WTC11 (cell line): ENCODE measurements at regions not wholly inside any gene's neighbourhood (a gene's known extent, or its start where the extent isn't known, plus 50 kb on each side); places are given as distances from the start of the nearest gene placed in this dataset.

Experiments used
- CBFB ChIP-seq: sonication (generic); formaldehyde crosslinking; IDR thresholded peaks from 2 replicates; pipeline ENCODE4 v1.8.1; 2022; ENCODE audit warnings: mild to moderate bottlenecking, low read depth, missing genetic modification reagents
- E2F4 ChIP-seq: sonication (generic); formaldehyde crosslinking; IDR thresholded peaks from 2 replicates; pipeline ENCODE4 v1.8.1; 2022; ENCODE audit warnings: low read depth, mild to moderate bottlenecking, moderate library complexity, missing genetic modification reagents, borderline replicate concordance
- FOXP1 ChIP-seq: sonication (generic); formaldehyde crosslinking; IDR thresholded peaks from 2 replicates; pipeline ENCODE4 v1.8.0; 2022; ENCODE audit warnings: missing genetic modification reagents, mild to moderate bottlenecking, moderate library complexity, borderline replicate concordance
- GABPB1 ChIP-seq: sonication (generic); formaldehyde crosslinking; IDR thresholded peaks from 2 replicates; pipeline ENCODE4 v1.8.1; 2023; ENCODE audit warnings: mild to moderate bottlenecking, missing genetic modification reagents
- GTF2I ChIP-seq: fragments of 250-450 bp; sonication (Bioruptor Pico); conservative IDR thresholded peaks from 2 replicates; pipeline ENCODE4 v1.4.0; 2021; ENCODE audit warnings: mild to moderate bottlenecking
- JAZF1 ChIP-seq: fragments of 250-450 bp; sonication (Bioruptor Pico); IDR thresholded peaks from 2 replicates; pipeline ENCODE4 v1.9.0; 2021; ENCODE audit warnings: moderate library complexity, mild to moderate bottlenecking, inconsistent platforms
- MAX ChIP-seq: sonication (generic); formaldehyde crosslinking; IDR thresholded peaks from 2 replicates; pipeline ENCODE4 v1.8.0; 2022; ENCODE audit warnings: mild to moderate bottlenecking, missing genetic modification reagents
- NFE2L1 ChIP-seq: sonication (generic); formaldehyde crosslinking; IDR thresholded peaks from 2 replicates; pipeline ENCODE4 v1.8.1; 2023; ENCODE audit warnings: missing genetic modification reagents
- NR1H2 ChIP-seq: sonication (generic); formaldehyde crosslinking; IDR thresholded peaks from 2 replicates; pipeline ENCODE4 v1.9.0; 2021; ENCODE audit warnings: mild to moderate bottlenecking, moderate library complexity, missing genetic modification reagents
- SMAD3 ChIP-seq: sonication (generic); formaldehyde crosslinking; IDR thresholded peaks from 2 replicates; pipeline ENCODE4 v1.8.0; 2022; ENCODE audit warnings: missing genetic modification reagents, mild to moderate bottlenecking, borderline replicate concordance
- TEAD4 ChIP-seq: sonication (generic); formaldehyde crosslinking; IDR thresholded peaks from 2 replicates; pipeline ENCODE4 v1.8.0; 2022; ENCODE audit warnings: mild to moderate bottlenecking, missing genetic modification reagents
- ZNF121 ChIP-seq: sonication (generic); formaldehyde crosslinking; IDR thresholded peaks from 2 replicates; pipeline ENCODE4 v1.8.0; 2023; ENCODE audit warnings: missing genetic modification reagents
- ZNF317 ChIP-seq: sonication (generic); formaldehyde crosslinking; IDR thresholded peaks from 2 replicates; pipeline ENCODE4 v1.8.1; 2023; ENCODE audit warnings: low read depth, mild to moderate bottlenecking, moderate library complexity, missing genetic modification reagents, borderline replicate concordance
- TF ChIP-seq, protein P1 (sequence below): fragments of 250-450 bp; sonication (Bioruptor Pico); IDR thresholded peaks from 2 replicates; pipeline ENCODE4 v1.9.0; 2021; ENCODE audit warnings: mild to moderate bottlenecking, borderline replicate concordance
- TF ChIP-seq, protein P2 (sequence below): fragments of 250-450 bp; sonication (Bioruptor Pico); IDR thresholded peaks from 2 replicates; pipeline ENCODE4 v1.9.0; 2021; ENCODE audit warnings: mild to moderate bottlenecking
- TF ChIP-seq, protein P3 (sequence below): fragments of 250-450 bp; sonication (Bioruptor Pico); IDR thresholded peaks from 2 replicates; pipeline ENCODE4 v2.1.2; 2022; ENCODE audit warnings: mild to moderate bottlenecking, moderate library complexity
- TF ChIP-seq, protein P4 (sequence below): sonication (generic); formaldehyde crosslinking; IDR thresholded peaks from 2 replicates; pipeline ENCODE4 v1.8.1; 2023; ENCODE audit warnings: mild to moderate bottlenecking, missing genetic modification reagents
- TF ChIP-seq, protein P5 (sequence below): sonication (generic); formaldehyde crosslinking; IDR thresholded peaks from 2 replicates; pipeline ENCODE4 v1.8.0; 2022; ENCODE audit warnings: mild to moderate bottlenecking, missing genetic modification reagents
- TF ChIP-seq, protein P6 (sequence below): sonication (generic); formaldehyde crosslinking; IDR thresholded peaks from 2 replicates; pipeline ENCODE4 v1.8.1; 2023; ENCODE audit warnings: mild to moderate bottlenecking, missing genetic modification reagents, moderate library complexity
- TF ChIP-seq, protein P7 (sequence below): sonication (generic); formaldehyde crosslinking; IDR thresholded peaks from 2 replicates; pipeline ENCODE4 v1.8.0; 2023; ENCODE audit warnings: missing genetic modification reagents, mild to moderate bottlenecking, borderline replicate concordance

DNA sequence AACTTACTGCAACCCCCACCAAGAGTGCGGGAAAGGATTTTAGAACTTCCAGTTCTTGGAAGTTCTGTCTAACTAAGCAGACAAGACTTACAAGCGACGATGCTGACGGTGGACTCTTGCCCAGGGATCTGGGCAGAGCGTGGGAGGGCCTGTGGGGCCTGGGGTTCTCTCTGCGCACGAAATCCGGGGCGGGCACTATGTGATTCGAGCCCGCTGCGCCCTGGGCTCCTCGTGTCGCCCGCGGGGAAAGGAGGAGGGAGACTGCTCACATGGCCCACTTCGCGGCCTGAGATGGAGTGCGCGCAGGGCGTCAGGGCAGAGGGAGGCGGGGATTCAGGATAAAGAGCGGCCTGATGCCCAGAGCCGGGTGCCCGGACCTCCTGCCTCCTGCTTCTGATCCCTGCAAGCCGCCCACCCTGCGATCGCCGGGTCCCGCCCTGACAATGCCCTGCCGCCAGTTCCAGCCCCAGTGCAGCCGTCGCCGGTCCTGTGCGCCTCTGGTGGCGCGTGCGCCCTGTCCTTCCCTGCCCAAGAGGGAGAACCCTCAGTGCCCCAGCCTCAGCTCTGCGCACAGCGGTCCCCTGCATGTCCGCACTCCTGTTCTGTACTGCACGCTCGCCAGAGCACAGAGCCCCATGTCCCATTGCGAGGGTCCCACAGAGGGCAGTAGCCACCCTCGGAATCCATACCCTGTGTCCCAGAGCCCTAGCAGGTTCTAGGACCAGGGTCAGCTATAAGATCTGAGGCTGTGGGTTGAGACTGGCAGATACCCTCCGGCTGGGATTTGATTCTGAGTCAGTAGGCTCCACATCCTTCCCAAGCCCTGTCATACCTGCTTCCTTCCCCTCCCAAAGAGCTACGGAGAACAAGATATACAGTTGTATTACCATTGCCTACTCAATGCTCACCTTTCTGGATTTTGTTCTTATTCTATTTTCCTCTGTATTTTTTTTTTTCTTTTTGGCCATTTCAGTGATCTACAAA is 99.4 kb upstream of the TMEM106B start (continued):
- TF ChIP-seq, protein P1, sequence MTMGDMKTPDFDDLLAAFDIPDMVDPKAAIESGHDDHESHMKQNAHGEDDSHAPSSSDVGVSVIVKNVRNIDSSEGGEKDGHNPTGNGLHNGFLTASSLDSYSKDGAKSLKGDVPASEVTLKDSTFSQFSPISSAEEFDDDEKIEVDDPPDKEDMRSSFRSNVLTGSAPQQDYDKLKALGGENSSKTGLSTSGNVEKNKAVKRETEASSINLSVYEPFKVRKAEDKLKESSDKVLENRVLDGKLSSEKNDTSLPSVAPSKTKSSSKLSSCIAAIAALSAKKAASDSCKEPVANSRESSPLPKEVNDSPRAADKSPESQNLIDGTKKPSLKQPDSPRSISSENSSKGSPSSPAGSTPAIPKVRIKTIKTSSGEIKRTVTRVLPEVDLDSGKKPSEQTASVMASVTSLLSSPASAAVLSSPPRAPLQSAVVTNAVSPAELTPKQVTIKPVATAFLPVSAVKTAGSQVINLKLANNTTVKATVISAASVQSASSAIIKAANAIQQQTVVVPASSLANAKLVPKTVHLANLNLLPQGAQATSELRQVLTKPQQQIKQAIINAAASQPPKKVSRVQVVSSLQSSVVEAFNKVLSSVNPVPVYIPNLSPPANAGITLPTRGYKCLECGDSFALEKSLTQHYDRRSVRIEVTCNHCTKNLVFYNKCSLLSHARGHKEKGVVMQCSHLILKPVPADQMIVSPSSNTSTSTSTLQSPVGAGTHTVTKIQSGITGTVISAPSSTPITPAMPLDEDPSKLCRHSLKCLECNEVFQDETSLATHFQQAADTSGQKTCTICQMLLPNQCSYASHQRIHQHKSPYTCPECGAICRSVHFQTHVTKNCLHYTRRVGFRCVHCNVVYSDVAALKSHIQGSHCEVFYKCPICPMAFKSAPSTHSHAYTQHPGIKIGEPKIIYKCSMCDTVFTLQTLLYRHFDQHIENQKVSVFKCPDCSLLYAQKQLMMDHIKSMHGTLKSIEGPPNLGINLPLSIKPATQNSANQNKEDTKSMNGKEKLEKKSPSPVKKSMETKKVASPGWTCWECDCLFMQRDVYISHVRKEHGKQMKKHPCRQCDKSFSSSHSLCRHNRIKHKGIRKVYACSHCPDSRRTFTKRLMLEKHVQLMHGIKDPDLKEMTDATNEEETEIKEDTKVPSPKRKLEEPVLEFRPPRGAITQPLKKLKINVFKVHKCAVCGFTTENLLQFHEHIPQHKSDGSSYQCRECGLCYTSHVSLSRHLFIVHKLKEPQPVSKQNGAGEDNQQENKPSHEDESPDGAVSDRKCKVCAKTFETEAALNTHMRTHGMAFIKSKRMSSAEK: no peak
- TF ChIP-seq, protein P2, sequence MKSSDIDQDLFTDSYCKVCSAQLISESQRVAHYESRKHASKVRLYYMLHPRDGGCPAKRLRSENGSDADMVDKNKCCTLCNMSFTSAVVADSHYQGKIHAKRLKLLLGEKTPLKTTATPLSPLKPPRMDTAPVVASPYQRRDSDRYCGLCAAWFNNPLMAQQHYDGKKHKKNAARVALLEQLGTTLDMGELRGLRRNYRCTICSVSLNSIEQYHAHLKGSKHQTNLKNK (CRISPR knock-in tag): no peak
- no peak for TF ChIP-seq GABPB1 (CRISPR knock-in tag)
- peak; percentile 93 for TF ChIP-seq MAX (CRISPR knock-in tag)
- no peak for TF ChIP-seq ZNF121 (CRISPR knock-in tag)
- no peak for TF ChIP-seq CBFB
- TF ChIP-seq, protein P3, sequence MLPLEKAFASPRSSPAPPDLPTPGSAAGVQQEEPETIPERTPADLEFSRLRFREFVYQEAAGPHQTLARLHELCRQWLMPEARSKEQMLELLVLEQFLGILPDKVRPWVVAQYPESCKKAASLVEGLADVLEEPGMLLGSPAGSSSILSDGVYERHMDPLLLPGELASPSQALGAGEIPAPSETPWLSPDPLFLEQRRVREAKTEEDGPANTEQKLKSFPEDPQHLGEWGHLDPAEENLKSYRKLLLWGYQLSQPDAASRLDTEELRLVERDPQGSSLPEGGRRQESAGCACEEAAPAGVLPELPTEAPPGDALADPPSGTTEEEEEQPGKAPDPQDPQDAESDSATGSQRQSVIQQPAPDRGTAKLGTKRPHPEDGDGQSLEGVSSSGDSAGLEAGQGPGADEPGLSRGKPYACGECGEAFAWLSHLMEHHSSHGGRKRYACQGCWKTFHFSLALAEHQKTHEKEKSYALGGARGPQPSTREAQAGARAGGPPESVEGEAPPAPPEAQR (CRISPR knock-in tag): no peak
- TF ChIP-seq NR1H2 (CRISPR knock-in tag): no peak
- TF ChIP-seq, protein P4, sequence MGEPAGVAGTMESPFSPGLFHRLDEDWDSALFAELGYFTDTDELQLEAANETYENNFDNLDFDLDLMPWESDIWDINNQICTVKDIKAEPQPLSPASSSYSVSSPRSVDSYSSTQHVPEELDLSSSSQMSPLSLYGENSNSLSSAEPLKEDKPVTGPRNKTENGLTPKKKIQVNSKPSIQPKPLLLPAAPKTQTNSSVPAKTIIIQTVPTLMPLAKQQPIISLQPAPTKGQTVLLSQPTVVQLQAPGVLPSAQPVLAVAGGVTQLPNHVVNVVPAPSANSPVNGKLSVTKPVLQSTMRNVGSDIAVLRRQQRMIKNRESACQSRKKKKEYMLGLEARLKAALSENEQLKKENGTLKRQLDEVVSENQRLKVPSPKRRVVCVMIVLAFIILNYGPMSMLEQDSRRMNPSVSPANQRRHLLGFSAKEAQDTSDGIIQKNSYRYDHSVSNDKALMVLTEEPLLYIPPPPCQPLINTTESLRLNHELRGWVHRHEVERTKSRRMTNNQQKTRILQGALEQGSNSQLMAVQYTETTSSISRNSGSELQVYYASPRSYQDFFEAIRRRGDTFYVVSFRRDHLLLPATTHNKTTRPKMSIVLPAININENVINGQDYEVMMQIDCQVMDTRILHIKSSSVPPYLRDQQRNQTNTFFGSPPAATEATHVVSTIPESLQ (CRISPR knock-in tag): no peak
- TF ChIP-seq FOXP1 (CRISPR knock-in tag): peak; percentile 83; the same call in 1 of the 2 replicates
- no peak for TF ChIP-seq E2F4 (CRISPR knock-in tag)
- TF ChIP-seq, protein P5, sequence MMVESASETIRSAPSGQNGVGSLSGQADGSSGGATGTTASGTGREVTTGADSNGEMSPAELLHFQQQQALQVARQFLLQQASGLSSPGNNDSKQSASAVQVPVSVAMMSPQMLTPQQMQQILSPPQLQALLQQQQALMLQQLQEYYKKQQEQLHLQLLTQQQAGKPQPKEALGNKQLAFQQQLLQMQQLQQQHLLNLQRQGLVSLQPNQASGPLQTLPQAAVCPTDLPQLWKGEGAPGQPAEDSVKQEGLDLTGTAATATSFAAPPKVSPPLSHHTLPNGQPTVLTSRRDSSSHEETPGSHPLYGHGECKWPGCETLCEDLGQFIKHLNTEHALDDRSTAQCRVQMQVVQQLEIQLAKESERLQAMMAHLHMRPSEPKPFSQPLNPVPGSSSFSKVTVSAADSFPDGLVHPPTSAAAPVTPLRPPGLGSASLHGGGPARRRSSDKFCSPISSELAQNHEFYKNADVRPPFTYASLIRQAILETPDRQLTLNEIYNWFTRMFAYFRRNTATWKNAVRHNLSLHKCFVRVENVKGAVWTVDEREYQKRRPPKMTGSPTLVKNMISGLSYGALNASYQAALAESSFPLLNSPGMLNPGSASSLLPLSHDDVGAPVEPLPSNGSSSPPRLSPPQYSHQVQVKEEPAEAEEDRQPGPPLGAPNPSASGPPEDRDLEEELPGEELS: no peak
- TF ChIP-seq TEAD4 (CRISPR knock-in tag): no peak
- TF ChIP-seq, protein P6, sequence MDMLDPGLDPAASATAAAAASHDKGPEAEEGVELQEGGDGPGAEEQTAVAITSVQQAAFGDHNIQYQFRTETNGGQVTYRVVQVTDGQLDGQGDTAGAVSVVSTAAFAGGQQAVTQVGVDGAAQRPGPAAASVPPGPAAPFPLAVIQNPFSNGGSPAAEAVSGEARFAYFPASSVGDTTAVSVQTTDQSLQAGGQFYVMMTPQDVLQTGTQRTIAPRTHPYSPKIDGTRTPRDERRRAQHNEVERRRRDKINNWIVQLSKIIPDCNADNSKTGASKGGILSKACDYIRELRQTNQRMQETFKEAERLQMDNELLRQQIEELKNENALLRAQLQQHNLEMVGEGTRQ (CRISPR knock-in tag): no peak
- no peak for TF ChIP-seq NFE2L1
- TF ChIP-seq ZNF317 (CRISPR knock-in tag): no peak
- no peak for TF ChIP-seq JAZF1 (CRISPR knock-in tag)
- no peak for TF ChIP-seq GTF2I
- TF ChIP-seq, protein P7, sequence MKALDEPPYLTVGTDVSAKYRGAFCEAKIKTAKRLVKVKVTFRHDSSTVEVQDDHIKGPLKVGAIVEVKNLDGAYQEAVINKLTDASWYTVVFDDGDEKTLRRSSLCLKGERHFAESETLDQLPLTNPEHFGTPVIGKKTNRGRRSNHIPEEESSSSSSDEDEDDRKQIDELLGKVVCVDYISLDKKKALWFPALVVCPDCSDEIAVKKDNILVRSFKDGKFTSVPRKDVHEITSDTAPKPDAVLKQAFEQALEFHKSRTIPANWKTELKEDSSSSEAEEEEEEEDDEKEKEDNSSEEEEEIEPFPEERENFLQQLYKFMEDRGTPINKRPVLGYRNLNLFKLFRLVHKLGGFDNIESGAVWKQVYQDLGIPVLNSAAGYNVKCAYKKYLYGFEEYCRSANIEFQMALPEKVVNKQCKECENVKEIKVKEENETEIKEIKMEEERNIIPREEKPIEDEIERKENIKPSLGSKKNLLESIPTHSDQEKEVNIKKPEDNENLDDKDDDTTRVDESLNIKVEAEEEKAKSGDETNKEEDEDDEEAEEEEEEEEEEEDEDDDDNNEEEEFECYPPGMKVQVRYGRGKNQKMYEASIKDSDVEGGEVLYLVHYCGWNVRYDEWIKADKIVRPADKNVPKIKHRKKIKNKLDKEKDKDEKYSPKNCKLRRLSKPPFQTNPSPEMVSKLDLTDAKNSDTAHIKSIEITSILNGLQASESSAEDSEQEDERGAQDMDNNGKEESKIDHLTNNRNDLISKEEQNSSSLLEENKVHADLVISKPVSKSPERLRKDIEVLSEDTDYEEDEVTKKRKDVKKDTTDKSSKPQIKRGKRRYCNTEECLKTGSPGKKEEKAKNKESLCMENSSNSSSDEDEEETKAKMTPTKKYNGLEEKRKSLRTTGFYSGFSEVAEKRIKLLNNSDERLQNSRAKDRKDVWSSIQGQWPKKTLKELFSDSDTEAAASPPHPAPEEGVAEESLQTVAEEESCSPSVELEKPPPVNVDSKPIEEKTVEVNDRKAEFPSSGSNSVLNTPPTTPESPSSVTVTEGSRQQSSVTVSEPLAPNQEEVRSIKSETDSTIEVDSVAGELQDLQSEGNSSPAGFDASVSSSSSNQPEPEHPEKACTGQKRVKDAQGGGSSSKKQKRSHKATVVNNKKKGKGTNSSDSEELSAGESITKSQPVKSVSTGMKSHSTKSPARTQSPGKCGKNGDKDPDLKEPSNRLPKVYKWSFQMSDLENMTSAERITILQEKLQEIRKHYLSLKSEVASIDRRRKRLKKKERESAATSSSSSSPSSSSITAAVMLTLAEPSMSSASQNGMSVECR (CRISPR knock-in tag): peak; percentile 50; the same call in 1 of the 2 replicates
- TF ChIP-seq SMAD3 (CRISPR knock-in tag): peak; percentile 72; the same call in 1 of the 2 replicates
